ENCODE measurements at regions not wholly inside any gene's neighbourhood (a gene's known extent, or its start where the extent isn't known, plus 50 kb on each side); places are given as distances from the start of the nearest gene placed in this dataset.
"Not testable (repeated sequence)": the region's sequence is repeated elsewhere in the genome, so short reads cannot be mapped to it uniquely, and the experiment has no call there.

DNA sequence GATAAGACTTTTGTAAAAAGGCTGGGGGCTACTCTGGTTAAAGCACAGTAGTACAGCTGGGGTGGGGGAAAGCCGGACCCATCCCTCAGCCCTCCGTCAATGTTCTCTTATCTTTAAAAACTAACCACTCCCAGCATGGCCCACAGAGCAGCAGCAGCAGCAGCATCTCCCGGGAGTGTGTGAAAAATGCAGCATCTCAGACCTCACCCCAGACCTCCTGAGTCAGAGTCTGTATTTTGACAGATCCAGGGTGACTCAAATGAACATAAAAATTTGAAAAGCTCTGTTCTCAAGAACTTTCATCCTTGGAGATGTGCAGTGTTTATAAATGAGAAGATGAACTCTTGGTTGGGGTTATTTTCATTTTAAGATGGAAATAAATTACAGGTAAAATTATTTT is 277.7 kb upstream of the ECI2 start:
- TF ChIP-seq, protein P1, sequence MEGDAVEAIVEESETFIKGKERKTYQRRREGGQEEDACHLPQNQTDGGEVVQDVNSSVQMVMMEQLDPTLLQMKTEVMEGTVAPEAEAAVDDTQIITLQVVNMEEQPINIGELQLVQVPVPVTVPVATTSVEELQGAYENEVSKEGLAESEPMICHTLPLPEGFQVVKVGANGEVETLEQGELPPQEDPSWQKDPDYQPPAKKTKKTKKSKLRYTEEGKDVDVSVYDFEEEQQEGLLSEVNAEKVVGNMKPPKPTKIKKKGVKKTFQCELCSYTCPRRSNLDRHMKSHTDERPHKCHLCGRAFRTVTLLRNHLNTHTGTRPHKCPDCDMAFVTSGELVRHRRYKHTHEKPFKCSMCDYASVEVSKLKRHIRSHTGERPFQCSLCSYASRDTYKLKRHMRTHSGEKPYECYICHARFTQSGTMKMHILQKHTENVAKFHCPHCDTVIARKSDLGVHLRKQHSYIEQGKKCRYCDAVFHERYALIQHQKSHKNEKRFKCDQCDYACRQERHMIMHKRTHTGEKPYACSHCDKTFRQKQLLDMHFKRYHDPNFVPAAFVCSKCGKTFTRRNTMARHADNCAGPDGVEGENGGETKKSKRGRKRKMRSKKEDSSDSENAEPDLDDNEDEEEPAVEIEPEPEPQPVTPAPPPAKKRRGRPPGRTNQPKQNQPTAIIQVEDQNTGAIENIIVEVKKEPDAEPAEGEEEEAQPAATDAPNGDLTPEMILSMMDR (conservative IDR thresholded peaks at IDR 0.05), result no peak
- TF ChIP-seq ZFX (IDR thresholded peaks at IDR 0.05), result no peak
- H3K27ac ChIP-seq, result no peak overlapping the region

DNA sequence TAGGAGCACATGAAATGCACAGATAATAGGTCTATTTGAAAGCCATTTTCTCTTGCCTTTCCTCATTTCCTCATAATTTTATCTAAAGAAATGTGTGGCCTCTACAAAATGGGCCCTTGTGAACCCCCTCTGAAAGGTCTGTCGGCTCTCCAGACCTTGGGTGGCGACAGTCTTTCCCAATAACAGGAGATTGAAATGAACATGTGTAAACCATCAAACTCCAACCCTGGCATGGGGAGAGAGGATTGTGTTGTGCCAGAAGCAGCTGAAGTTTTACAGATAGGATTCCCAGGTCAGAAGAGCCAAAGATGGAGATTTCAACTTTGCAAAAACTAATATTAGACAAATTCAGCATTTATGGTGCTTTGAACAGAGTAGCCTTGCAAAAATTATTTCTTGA is 277.1 kb upstream of the ECI2 start:
- TF ChIP-seq ZFX (IDR thresholded peaks at IDR 0.05), result no peak
- TF ChIP-seq, protein P1 (conservative IDR thresholded peaks at IDR 0.05), result no peak
- H3K27ac ChIP-seq, result no peak overlapping the region

DNA sequence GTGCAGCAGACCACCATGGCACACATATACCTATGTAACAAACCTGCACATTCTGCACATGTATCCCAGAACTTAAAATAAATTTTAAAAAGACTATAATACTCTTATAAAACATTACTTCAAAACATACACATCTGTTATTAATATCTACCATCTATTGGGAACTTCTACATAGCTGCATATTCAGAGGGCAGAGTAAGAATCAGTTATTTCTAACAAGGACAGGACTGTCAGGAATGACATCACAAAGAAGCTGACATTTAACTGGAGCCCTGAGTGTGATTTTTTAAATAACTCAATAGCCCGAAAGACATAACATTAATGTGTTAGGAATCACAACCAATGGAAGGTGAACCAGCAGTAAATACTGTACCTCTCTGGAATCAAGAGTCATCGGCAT is 276.7 kb upstream of the ECI2 start:
- TF ChIP-seq, protein P1 (conservative IDR thresholded peaks at IDR 0.05), result no peak
- TF ChIP-seq ZFX (IDR thresholded peaks at IDR 0.05), result no peak
- no peak overlapping the region for H3K27ac ChIP-seq

DNA sequence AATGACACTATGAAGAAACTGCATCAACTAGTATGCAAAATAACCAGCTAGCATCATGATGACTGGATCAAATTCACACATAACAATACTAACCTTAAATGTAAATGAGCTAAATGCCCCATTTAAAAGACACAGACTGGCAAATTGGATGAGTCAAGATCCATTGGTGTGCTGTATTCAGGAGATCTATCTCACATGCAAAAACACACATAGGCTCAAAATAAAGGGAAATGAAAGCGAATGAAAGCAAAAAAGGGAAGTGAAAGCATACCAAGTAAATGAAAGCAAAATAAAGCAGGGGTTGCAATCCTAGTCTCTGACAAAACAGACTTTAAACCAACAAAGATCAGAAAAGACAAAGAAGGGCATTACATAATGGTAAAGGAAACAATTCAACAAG is 272.3 kb upstream of the ECI2 start:
- H3K27ac ChIP-seq, result not testable (repeated sequence)

DNA sequence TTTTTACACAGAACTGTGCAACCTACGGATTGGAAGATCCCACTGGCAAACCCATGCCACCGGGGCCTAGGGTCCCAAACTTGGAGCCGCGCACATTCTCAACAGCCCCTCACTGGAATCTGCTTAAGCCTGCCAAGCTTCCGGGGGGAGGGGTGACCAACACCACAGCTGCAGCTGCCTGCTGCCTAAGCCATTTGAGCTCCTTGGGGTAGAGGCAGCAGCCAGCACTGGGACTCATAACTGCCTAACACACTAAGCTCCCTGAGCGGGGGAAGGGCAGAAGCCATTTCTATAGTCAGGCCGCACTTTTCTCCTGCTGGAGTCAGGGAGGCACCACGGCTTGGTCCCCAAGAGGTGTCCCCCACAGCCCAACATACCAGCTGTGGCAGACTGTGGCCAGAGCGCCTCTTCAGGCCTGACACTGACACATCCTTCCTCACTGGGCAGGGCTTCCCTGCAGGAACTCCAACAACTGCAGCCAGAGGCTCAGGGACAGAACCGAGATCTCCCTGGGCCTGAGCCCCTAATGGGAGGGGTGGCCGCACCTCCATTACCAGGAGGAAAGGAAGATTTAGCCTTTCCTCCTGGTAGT is 270.3 kb upstream of the ECI2 start:
- TF ChIP-seq ZFX (IDR thresholded peaks at IDR 0.05), result no peak
- TF ChIP-seq, protein P1 (conservative IDR thresholded peaks at IDR 0.05), result no peak

DNA sequence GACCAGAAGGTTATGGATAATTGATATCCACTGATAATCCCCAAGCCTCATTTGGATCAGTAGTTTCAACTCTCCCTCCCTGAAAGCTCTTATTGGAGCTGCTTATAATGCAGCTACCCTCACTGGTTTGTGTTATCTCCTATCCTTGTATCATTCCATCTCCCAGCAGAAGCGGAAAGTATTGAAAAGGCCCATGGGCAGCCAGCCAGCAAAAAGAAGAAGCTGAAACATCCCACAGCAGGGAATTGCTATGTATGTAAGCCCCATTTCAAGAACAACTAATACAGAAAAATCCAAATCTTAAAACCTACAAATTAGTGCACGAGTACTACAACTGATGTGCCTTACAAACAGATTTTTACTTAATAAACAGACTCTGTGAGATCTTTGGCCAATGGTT is 269.0 kb upstream of the ECI2 start:
- H3K27ac ChIP-seq, result no peak overlapping the region
- no peak for TF ChIP-seq ZFX (IDR thresholded peaks at IDR 0.05)
- TF ChIP-seq, protein P1 (conservative IDR thresholded peaks at IDR 0.05), result no peak

More for the DNA sequence above, 270.3 kb upstream of the ECI2 start:
- H3K27ac ChIP-seq, result no peak overlapping the region

DNA sequence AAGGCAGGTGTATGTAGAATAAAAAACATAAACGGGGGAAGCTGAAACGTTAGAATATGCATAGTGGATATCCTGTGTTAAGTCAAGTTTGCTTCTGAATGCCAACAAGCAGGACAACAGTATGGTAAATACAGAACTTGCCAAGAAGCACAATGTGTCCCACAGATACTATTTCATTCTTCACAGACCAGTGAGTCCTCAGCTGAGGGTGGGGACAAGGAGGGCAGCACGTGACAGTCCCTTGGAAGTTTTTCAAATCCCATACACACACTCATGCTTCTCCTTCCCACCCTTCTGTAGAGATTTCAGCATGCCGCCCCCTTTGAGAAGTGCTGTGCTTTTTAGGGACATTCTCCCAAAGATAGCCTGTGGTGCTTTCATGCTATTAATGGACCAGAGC is 268.5 kb upstream of the ECI2 start:
- no peak for TF ChIP-seq ZFX (IDR thresholded peaks at IDR 0.05)
- TF ChIP-seq, protein P1 (conservative IDR thresholded peaks at IDR 0.05), result no peak
- H3K27ac ChIP-seq, result no peak overlapping the region

DNA sequence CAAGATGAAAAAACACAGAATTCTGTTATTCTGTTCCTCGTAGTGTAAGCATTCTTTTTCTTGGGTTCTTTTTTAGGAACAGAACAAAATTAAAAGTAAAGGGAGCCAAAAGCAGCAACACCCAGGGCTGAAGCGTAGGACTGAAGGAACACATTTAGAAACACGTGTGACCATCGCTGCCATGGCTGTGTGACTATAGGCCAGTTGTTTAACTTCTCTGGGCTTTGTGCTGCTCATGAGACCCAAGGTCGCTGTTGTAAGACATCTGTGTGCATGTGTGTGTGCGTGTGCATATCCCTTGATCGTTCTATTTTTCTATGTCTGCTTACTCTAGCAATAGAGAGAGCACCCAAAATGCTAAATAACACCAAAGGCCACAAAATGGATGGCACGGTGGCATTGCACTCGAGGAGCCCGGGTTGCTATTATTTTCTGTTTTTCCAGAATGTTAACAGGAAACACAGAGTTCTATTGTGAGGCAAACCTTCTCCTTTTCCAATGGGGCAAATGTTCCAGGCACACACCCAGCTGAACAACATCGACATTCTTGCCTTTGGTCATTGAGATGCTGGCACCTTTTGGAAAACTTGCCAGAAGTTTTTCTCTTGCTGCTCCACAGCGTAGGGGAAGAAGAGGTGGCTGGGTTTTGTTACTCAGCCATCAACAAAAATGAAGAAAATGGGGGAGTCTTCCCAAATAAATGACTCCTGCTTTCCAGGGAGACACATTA is 267.8 kb upstream of the ECI2 start:
- peak overlapping the region; percentile 10 for H3K27ac ChIP-seq
- TF ChIP-seq, protein P1 (conservative IDR thresholded peaks at IDR 0.05), result no peak
- no peak for TF ChIP-seq ZFX (IDR thresholded peaks at IDR 0.05)
